ENCODE measurements at regions not wholly inside any gene's neighbourhood (a gene's known extent, or its start where the extent isn't known, plus 50 kb on each side); places are given as distances from the start of the nearest gene placed in this dataset.
"Not testable (repeated sequence)": the region's sequence is repeated elsewhere in the genome, so short reads cannot be mapped to it uniquely, and the experiment has no call there.

DNA sequence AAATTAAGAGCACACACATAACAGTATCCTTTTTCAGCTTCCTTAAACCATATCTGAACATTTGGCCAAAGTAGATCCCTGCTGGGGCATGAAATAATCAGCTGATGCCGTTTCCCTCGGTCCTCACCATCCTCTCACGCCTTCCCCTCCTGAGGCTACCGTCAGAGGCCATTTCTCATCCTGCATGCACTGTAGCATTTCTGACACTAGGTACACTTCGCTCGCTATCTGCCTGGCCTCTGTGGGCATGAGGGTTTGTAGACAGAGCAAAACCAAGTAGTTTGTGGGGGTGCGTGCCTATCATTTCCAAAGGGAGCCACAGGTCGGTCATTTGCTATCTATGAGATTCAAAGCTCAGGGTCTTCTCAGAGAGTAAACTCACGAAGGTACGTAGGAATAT, 131.9 kb downstream of the BOD1 start:
- H2AFZ ChIP-seq = no peak overlapping the region
- no peaks in the 10 kb centered on the region for H3K27me3 ChIP-seq (ENCODE audit: control insufficient read depth, insufficient read depth, low read length)
- no peak overlapping the region for H3K4me2 ChIP-seq (ENCODE audit: low read length)
- no peaks in the 10 kb centered on the region for H3K4me1 ChIP-seq
- H3K79me2 ChIP-seq = no peaks in the 10 kb centered on the region
- no peaks in the 10 kb centered on the region for H3K9me3 ChIP-seq (ENCODE audit: control insufficient read depth, low read length)
- H3K36me3 ChIP-seq (ENCODE audit: control insufficient read depth, insufficient read depth, low read length) = no peaks in the 10 kb centered on the region
- H3K4me3 ChIP-seq (ENCODE audit: low read depth, low read length) = no peak overlapping the region
- TF ChIP-seq, protein P1, sequence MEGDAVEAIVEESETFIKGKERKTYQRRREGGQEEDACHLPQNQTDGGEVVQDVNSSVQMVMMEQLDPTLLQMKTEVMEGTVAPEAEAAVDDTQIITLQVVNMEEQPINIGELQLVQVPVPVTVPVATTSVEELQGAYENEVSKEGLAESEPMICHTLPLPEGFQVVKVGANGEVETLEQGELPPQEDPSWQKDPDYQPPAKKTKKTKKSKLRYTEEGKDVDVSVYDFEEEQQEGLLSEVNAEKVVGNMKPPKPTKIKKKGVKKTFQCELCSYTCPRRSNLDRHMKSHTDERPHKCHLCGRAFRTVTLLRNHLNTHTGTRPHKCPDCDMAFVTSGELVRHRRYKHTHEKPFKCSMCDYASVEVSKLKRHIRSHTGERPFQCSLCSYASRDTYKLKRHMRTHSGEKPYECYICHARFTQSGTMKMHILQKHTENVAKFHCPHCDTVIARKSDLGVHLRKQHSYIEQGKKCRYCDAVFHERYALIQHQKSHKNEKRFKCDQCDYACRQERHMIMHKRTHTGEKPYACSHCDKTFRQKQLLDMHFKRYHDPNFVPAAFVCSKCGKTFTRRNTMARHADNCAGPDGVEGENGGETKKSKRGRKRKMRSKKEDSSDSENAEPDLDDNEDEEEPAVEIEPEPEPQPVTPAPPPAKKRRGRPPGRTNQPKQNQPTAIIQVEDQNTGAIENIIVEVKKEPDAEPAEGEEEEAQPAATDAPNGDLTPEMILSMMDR (IDR thresholded peaks at IDR 0.05) = no peak
- H3K9ac ChIP-seq = no peak overlapping the region
- no peak overlapping the region for H3K27ac ChIP-seq

DNA sequence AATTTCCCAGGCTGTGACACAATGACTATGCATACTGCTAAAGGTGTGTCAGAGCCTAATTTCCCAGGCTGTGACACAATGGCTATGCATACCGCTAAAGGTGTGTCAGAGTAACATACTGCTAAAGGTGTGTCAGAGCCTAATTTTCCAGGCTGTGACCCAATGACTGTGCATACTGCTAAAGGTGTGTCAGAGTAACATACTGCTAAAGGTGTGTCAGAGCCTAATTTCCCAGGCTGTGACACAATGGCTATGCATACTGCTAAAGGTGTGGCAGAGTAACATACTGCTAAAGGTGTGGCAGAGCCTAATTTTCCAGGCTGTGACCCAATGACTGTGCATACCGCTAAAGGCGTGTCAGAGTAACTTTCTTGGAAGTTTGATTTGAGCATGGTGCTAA, 132.9 kb downstream of the BOD1 start:
- H3K9ac ChIP-seq; H3K9me3 ChIP-seq (ENCODE audit: control insufficient read depth, low read length); H3K27me3 ChIP-seq (ENCODE audit: control insufficient read depth, insufficient read depth, low read length); H3K4me3 ChIP-seq (ENCODE audit: low read depth, low read length); H2AFZ ChIP-seq; H3K4me2 ChIP-seq (ENCODE audit: low read length); H3K4me1 ChIP-seq; H3K79me2 ChIP-seq; H3K36me3 ChIP-seq (ENCODE audit: control insufficient read depth, insufficient read depth, low read length); H3K27ac ChIP-seq: not testable (repeated sequence)

DNA sequence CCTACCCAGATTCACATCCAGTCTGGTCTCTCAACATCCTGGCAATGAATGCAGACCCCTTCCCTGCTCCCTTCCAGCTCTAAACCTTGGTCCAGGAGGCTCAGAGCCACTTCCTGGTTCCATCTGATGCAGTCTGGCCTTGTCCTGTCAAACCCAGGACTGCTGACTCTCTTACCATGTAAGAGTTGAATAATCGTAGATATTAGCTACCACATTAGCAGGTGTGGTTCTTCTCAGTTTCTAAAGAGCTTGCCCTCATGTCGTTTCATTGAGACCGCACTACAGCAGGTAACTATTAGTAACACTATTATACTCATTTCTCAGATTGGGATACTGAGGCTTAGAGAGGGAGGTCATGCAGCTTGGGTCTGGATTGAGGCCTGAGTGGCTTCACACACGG, 133.3 kb downstream of the BOD1 start:
- Histone ChIP-seq H3K9me3 (ENCODE audit: control insufficient read depth, low read length) (no peaks in the 10 kb centered on the region), H3K4me2 (ENCODE audit: low read length) (no peak overlapping the region), H3K27me3 (ENCODE audit: control insufficient read depth, insufficient read depth, low read length) (no peaks in the 10 kb centered on the region), H3K4me1 (no peaks in the 10 kb centered on the region), H3K9ac (no peak overlapping the region), H3K36me3 (ENCODE audit: control insufficient read depth, insufficient read depth, low read length) (no peaks in the 10 kb centered on the region), H3K27ac (no peak overlapping the region), H3K79me2 (no peaks in the 10 kb centered on the region), H3K4me3 (ENCODE audit: low read depth, low read length) (no peak overlapping the region), H2AFZ (no peak overlapping the region)
- TF ChIP-seq, protein P1 (IDR thresholded peaks at IDR 0.05) = no peak

DNA sequence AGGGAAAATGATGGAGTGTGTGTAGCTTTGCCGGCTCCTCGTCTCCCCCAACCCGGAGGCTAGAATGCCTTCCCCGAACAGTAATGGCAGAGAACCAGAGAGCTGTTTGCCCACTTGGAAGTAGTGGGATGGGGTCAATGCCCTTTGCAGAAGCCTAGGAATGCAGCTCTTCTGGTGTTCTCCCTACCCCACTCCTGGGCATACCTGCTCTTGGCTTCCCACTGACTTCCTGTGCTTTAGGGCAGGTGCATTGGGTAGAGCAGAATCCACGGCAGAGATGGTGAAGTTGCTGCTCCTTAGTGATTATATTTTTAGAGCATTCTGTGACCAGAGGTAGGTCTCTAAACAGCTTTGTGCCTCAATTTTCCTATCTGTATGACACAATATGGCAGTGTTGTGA, 134.6 kb downstream of the BOD1 start:
- TF ChIP-seq, protein P1 (IDR thresholded peaks at IDR 0.05) = no peak
- no peak overlapping the region for H2AFZ ChIP-seq
- no peak overlapping the region for H3K27ac ChIP-seq
- no peaks in the 10 kb centered on the region for H3K36me3 ChIP-seq (ENCODE audit: control insufficient read depth, insufficient read depth, low read length)
- H3K27me3 ChIP-seq (ENCODE audit: control insufficient read depth, insufficient read depth, low read length) = no peaks in the 10 kb centered on the region
- H3K4me2 ChIP-seq (ENCODE audit: low read length) = no peak overlapping the region
- H3K4me1 ChIP-seq = no peaks in the 10 kb centered on the region
- no peaks in the 10 kb centered on the region for H3K9me3 ChIP-seq (ENCODE audit: control insufficient read depth, low read length)
- H3K79me2 ChIP-seq = no peaks in the 10 kb centered on the region
- H3K4me3 ChIP-seq (ENCODE audit: low read depth, low read length) = no peak overlapping the region
- no peak overlapping the region for H3K9ac ChIP-seq

DNA sequence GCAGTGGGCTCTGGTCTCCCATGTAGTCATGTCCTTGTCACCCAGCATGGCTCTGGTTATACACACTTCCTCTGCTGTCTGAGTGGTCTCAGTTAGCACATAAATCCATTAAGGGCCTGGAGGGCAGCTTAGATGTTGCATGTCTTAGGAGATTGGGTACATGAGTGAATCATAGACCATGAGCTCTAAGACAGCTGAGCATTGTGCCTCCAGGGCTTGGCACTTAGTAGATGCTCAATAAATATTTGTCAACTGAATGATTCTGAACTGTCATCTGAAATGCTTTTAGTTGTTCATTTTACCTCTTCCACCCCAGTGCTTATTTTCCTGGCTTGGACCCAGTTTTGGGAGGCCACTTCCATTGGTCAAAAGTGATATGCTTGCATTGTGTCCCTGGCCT, 135.6 kb downstream of the BOD1 start:
- Histone ChIP-seq H2AFZ (no peak overlapping the region), H3K4me1 (no peaks in the 10 kb centered on the region), H3K9me3 (ENCODE audit: control insufficient read depth, low read length) (no peaks in the 10 kb centered on the region), H3K36me3 (ENCODE audit: control insufficient read depth, insufficient read depth, low read length) (no peaks in the 10 kb centered on the region), H3K4me3 (ENCODE audit: low read depth, low read length) (no peak overlapping the region), H3K9ac (no peak overlapping the region), H3K27me3 (ENCODE audit: control insufficient read depth, insufficient read depth, low read length) (no peaks in the 10 kb centered on the region), H3K27ac (no peak overlapping the region), H3K4me2 (ENCODE audit: low read length) (no peak overlapping the region), H3K79me2 (no peaks in the 10 kb centered on the region)
- TF ChIP-seq, protein P1 (IDR thresholded peaks at IDR 0.05) = no peak
